ENCODE measurements at regions not wholly inside any gene's neighbourhood (a gene's known extent, or its start where the extent isn't known, plus 50 kb on each side); places are given as distances from the start of the nearest gene placed in this dataset.

GRCh38 chr10:36163827-36164226 lies 521.7 kb upstream of the FZD8 start:
- TF ChIP-seq POLR2A (IDR thresholded peaks at IDR 0.05) (no peak), CTCF (IDR thresholded peaks at IDR 0.05) (no peak)
